Stimulated activated CD4-positive, alpha-beta T cell treated with anti-CD3 and anti-CD28 coated beads, Interleukin-4, amount 100 ng/mL, for 48 hours (primary cell): ENCODE measurements at regions not wholly inside any gene's neighbourhood (a gene's known extent, or its start where the extent isn't known, plus 50 kb on each side); places are given as distances from the start of the nearest gene placed in this dataset.
A peak's percentile ranks its signal among the peaks of the same experiment; 100 is the strongest.

Experiments
- DNase-seq, 2 donors: peaks; one replicate each; pipeline ENCODE4 v3.0.0-alpha.2; 2020; ENCODE audit warnings: low read depth in 2 of 2

DNA sequence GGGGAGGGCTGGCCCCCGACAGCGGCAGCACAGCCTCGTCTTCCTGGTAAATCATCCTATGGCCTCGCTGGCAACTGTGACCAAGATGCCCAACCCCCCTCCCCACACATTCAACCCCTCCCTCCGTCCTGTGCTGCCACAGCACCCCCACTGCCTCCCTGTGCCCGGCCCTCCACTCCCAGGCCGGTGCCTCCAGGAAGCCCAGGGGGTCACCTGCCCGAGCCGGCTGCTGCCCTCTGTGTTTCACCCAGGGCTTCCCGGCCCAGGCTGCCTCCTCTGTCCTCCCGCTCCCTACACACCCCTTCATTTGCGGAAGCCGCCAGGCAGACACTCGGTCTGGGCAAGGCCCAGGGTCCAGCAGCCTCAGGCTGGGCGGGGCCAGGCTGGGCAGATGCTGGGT, 188.6 kb downstream of the RBFOX3 start:
- no peak for DNase-seq

DNA sequence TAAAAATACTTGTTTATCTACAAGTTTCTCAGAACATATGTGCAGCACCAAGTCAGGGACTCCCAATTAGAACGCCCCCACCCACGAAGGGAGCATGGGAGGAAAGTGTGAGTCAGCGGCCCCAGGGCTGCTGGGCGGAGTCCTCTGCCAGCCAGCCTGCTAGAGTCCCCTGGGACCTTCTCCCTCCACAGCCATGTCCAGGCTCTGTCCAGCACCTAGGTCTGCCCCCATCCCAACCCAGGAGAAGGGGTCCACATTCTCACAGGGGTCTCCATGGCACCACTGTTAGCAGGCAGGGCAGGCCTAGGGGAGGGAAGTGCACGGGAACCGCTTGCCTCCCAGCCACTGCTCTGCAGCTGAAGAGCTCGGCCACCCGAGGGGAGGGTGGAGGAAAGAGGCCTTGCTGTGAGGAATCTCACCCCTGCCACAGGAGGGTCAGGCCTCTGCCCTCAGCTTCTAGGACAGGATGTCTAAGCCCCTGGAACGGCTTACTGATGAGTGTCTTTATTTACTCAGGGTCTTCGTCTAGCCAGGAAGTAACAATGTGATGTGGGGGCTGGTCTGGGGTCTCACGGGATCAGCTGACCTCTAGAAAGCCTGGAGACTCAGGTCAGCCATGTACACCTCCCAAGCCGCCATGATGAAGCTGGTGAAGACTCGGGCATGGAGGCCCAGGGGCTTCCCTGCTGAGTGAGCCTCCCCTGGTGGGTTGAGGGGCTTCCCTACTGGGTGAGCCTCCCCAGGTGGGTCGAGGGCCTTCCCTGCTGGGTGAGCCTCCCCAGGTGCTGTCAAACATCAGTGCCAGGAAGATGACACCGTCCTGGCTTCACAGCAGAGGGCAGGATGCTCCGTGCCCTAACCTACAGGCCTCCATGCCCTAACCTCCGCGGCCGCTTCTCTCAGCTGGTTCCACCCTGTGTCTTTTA, 190.3 kb downstream of the RBFOX3 start:
- peak; percentile 16 to 19 for DNase-seq

DNA sequence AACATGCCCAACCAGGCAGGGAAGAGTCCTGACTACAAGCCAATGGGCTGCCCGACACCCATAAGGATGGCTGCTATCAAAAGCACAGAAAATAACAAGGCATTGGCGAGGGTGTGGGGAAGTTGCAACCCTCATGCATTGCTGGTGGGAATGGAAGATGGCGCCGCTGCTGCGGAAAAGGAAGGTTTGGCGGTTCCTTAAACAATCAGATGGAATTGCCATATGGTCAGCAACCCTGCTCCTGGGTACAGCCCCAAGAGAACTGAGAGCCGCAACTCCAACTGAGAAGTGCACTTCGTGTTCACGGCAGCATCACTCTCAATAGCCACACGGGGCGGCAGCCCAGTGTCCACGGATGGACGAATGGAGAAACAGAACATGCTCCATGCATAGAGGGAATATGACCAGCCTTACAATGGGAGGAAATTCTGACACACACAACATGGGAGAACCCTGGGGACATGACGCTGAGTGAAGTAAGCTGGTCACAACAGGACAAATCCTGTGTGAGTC, 193.3 kb downstream of the RBFOX3 start:
- DNase-seq, result no peak

DNA sequence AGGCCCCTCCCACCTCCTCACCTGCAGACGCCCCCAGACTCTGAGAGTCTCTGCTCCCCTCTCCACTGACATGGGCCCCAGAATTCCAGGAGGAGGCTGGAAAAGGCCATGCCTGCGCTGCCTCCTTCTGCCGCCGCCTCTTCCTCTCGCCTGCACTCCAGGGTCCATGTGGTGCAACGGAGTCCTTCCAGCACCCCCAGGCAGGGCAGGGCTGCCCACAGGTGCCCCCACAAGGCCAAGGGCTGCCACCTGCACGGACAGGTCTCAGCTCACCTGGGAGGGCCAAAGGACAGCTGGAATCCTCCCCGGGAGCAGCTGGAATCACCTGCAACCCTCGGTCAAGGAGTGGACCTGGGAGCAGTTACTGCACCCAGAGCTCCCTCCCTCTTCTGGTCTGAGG, 194.9 kb downstream of the RBFOX3 start:
- no peak for DNase-seq

DNA sequence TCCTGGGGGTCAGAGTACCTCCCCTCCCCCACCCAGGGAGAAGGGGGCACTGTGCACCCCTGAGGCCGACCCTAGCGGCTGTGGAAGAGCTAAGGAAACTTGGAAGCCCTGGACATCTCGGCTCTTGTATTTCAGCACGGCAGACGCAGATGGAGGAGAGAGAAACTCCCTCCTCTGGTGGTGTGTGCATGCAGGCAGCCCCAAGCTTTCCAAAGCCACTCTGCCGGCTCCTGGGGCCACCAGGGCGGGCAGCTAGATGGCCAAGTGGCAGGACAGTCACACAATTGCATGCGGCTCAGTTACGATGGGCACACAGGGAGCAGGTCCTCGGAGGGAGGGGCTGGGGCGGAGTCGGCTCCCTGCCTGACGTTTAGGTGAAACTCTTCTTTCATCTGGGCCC, 195.5 kb downstream of the RBFOX3 start:
- DNase-seq, result no peak

DNA sequence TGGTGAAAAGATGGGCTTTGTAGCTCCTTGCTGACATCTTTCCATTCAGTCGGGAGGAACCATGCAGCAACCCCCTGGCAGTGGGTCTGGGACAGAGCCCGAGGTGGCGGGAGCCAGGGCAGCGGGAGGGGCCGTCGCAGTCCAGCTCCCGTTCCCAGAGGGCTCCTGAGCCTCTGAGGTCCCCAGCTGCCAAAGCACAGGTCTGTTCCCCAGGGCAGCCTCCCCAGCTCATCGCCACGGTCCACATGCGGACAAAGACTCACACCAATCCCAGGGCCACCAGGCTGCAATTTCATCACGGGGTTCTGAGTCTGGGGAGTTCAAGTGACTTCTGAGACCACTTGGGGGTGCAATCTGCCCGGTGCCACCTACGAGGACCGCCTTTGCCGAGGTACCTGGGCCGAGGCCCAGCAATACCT, 196.0 kb downstream of the RBFOX3 start:
- no peak for DNase-seq

DNA sequence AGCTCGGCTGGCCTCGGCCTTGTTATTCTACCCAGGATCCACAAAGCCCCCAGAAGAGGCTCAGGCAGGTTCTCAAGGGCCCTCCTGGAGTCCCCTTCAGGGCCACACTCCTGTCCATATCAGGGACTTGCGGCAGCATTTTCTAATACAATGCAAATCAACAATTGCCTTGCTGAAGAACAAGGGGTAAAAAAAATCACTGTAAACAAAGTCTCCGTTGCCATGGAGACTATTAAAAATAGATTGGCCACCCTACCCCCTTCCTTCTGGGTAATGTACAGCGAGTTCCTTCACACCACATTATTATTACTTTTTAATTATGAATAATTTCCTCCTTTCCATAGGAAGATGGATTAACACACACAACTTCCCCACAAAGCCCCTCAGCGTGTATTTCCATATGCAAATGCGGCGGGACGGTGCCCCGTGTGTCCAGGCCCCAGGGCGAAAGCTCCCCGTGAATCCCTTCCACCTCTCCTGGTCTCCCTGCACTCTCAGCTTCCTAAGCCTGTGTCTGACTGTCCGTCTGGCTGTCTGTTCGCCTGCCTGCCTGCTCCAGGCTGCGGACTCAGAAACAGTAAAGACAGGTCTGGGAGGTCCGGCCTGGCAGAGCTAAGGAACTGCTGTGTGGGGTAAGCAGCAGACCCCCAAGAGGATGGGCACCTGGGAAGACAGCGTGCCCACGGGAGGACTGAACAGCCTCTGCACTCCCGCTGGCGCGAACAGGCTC, 196.6 kb downstream of the RBFOX3 start:
- DNase-seq, result no peak

DNA sequence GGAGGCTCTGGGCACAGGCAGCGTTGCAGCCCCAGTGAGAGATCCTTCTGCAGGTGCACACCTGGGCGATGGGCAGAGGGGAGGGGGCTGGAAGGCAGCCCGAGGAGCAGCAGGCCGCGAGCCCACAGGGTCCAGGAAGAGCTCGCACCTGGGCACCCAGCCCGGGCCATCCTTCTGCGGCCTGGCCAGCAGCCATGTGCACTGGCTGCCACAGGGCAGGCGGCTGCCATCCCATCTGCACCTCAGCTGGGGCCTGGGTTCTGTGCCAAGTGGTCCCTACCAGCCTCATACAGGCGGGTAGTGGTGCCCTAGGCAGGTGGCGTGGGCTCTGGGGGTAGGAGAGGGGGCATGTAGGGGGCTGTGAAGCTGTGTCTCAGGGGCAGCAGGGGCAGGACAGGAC, 197.2 kb downstream of the RBFOX3 start:
- DNase-seq, result no peak

DNA sequence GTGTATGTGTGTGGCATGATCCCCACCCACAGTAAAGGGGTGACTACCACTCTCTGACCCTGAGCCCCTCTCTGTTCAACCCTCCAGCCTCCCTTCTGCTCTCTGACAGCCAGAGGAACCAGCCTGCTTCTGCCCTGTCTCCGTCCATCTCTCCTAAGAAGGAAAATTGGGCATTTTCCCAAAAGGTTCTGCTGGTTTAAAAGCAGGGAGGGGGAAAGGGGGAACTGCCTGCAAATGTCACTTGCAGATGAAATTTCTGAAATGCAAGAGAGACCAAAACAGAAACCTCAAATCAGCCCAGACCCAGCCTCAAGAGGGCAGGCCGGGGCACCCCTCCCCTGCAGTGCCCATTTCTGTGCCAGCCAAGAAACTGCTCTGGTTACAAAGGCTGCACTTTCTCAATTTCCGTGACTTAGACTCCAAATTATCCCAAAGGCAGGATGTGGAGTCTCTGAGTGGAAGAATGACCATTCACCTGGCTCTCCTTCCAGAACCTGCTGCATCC, 197.9 kb downstream of the RBFOX3 start:
- no peak for DNase-seq

DNA sequence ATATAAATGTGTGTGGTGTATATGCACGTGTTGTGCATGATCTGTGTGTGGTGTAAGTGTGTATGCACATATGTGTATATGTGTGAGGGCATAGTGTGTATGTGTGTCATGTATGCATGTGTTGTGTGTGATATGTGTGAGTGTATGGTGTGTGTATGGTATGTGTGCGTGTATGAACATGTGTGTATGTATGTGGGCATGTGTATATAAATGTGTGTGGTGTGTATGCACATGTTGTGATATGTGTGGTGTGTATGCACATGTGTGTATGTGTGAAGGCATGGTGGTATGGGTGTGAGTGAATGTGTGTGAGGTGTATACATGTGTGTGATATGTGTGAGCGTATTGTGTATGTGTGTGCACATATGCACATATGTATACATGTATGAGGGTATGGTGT, 198.7 kb downstream of the RBFOX3 start:
- DNase-seq, result no peak

DNA sequence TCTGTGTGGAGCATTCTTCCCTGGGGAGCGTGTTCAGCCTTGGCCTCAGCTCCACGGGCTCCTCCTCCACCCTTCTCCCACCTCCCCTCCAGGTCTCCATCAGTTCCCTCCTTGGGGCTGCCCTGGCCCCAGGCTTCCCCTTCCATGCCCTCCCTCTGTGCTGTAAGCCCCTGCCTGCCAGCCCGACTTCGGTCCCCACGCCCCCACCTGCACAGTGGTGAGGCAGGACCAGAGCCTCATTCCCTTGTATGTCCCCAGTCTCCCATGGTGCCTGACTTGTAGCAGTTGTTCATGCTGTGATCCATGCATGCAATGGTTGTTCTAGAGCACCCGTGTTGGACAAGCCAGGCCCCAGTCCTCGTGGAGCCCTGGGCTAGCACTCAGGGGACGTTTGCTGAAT, 199.4 kb downstream of the RBFOX3 start:
- no peak for DNase-seq

DNA sequence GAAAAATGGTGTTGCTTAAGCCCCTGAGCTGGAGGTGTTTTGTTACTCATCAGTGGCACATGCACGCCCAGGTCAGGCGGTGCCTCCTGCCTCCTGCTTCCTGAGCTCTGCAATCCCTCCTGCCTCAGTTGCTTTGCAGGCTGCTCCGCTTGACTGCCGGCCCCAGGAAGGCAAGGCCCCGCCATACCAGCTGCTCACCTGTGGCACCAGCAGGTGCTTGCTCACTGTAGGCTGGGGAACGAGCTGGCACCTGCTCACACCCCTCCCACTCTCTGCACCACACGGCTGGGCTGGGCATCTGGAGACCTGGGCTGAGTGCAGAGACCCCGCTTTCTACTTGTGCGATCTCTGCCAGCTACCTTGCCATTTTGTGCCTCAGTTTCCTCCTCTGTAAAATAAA, 200.2 kb downstream of the RBFOX3 start:
- DNase-seq, result no peak

DNA sequence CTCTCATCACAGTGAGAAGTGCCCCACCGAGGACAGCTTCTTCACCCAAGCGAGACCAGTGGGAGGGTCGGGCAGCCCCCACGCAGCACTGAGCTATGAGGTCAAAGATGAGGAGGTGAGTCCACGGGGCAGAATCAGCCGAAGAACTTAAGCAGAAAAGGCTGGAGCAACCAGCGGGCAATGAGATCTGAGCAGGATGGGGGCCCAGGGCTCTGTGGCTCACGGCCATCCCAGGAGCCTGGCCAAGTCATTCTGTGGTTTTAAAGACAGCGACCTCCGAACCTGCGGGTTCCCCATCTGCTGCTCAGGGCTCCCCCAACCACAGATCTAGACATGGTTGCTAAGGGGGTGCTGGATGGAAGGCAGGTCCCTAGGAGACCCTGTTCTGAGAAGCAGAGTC, 202.6 kb downstream of the RBFOX3 start:
- DNase-seq, result no peak

DNA sequence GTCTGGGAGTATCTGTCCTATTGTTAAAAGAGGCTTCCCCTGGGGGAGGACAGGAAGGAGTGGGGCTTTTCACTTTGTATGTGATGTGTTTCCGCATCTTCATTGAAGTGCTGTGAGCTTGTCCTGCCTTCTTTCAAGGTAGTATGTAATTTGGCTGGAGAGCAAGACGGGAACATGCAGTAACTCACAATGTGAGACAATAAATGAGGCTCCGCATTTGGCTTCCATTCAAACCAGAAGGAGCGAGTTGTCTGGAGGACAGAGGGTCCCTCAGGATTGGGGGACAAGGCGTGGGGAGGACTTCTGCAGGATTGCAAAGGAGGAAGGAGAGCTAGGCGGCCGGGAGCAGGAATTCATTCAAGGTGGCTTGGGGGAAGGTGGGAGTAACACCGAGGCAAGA, 203.5 kb downstream of the RBFOX3 start:
- no peak for DNase-seq

DNA sequence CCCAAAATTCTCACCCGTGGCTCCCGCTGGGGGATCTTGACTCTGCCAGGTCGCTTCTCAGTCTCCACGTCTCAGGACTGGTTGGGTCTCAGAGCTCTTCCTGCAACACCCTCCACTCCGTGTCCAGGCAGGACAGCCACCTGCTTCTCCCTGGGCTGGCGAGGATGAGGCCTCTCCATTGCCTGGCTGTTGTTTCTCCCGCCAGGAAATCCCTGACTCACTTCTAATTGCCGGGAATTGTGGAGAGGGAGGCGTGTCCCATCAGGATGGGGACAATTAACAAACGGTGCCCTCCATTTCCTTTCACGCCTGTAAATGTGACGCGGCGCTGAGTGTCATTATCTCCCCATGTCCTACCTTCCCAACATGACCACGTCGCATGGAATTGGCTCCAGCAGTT, 204.5 kb downstream of the RBFOX3 start:
- DNase-seq, result no peak

DNA sequence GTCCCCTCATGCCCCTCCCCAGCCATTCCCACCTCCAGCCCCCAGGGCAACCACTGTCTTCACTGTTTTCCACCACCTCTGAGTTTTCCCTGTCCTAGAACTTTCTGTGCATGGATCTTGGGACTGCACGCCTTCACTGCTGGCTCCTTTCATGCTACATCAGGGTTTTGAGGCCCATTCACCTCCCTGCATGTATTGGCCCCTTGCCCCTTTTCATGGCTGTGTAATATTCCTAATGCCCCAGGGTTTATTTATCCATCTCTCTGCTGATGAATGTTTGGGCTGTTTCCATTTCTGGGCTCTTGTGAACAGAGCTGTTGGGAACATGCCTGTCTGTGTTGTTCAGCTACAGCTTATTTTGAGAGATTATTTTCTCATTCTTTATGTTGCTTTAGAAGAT, 205.0 kb downstream of the RBFOX3 start:
- no peak for DNase-seq

DNA sequence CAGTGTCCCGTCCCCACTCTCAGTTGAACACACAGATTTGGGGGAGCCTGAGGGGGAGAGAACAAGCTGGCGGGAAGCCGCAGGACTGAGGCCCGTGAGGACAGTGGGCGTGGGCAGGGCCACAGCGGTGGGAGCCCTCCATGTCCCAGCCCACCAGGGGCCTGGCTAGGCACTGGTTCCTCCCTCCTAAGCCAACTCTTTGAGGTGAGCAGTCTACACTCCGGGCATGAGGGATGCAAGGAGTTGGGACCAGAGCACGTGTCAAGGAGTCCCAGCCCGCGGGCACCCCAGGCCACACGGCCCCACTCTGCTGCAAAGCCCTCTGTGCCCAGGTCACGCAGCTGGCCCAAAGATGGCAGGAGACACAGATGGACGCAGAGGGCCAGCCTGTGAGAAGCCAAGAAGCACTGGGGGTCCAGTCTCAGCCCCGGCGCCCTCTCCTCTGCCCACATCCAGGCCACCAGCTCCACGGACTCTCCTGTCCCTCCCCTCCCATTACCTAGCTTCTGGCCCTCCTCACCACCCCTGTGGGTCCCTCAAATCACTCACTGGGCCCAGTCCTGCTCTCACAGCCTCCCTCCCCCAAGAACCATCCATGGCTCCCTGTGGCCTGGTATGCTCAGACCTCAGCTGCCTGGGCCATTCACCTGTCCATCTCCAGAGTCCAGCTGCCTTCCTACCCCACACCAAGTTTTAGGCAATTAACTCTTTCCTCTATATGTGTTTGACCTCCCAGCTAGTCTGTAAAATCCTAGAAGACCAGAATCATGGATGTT, 206.5 kb downstream of the RBFOX3 start:
- DNase-seq, result no peak

DNA sequence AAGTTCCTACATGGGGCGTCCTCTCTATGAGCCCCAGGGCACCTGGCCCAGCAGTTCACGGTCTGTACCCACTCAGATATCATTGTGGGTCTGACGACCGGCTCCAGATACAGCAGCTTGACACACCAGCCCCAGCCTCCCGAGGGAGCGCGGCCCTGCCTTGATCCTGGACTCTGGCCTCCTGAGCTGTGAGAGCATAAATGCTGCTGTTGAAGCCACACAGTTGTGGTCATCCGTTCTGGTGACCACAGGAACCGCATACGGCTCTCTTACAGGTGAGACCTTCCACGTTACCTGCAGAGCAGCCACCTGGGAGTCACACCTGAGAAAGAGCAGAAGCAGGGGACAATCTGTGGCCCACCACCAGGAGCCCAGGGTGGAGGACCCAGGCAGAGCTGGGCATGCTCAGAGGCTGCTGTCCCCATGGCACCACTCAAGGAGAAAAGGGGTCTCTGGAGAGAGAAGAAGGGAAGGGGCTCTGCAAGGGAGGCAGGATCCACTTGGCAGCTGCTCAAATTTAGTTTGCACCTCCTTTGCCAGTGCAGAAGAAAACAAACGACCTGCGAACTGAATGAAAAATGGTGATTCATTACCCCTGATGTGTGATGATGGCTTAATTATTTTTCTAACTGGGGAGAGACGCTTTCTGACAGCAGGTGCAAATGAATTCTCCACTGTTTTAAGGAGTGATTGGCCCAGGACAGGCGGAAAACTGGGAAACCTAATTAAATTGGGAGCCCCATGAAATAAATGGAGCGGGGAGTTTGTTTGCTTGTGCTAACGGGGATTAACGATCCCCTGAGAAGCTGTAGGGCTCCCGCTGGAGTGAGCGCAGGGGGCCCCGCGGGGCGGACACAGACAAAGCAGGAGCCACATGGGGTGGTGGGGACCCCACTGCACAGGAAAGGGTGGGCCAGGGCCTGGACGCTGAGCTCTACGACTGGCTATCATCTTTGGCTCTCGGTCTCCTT, 208.9 kb downstream of the RBFOX3 start:
- DNase-seq, result no peak

DNA sequence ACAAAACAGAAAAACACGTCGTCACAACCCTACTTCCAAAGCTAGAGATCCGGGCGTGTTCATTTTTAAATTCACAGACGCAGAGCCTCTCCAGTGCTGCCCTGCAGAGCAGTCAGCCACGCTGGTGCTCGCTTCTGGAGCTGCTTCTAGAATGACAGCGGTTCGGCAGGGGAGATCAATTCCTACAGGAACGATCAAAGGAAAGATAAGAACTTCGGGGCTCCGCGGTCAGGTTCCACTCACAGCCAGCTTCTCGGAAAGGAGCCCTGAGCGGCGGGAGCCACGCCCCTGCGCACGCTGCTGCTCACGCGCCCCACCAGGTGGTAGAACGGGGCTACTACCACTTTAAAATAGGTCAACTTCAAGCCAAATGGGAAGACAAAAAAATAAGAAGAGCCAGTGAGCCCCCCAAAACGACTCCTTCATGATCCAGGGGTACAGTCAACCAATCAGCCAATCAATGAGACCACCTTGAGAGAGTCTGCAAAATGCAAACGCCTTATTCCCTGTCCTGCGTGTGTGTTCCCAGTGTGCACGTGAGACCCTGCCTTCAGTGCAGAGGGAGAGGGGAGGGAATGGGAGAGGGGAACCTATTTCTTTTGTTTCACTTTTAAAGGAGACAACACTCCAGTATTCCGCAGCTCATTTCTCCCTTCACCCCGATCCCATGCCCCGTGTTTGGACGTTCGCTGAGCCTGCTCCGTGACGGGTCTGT, 209.7 kb downstream of the RBFOX3 start:
- peak; percentile 52 to 60 for DNase-seq

DNA sequence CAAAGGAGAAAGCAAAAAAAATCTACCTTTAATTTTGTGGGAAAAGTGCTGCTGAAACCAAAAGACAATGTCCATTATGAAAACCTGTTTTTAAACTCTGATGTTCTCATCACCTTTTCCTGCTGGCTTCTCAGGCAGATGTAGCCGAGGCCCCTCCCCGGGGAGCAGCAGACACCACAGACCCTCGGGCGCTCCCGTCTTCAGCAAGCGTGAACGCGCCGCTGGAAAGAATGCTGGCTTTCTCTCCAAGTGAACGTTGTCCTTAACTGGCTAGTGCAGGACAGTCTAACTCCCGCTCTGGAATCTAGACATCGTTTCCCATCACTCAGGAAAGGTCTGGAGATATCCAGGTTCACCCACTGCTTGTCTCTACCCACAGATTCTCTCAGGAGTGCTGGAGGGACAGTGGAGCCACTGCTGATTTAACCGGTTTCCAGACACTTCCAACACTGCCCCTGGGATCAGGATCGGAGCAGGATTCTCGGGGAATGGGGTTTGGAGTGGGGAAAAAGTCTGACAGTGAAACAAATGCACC, 211.2 kb downstream of the RBFOX3 start:
- DNase-seq, result no peak
